Upper lobe of left lung (tissue), 6 donors: ENCODE measurements at regions not wholly inside any gene's neighbourhood (a gene's known extent, or its start where the extent isn't known, plus 50 kb on each side); places are given as distances from the start of the nearest gene placed in this dataset.

ENCODE experiments used
- ATAC-seq, 2 donors: fragments of 200-7000 bp; cut with Tn5 transposase; one replicate each; pipeline ENCODE4 v1.9.1; 2022; ENCODE audit warnings: mild to moderate bottlenecking in 2 of 2, moderate library complexity in 2 of 2; ENCODE audit not compliant: low FRiP score in 2 of 2
- DNase-seq, 2 donors: peaks; one replicate each; pipeline ENCODE4 v3.0.0-alpha.2; 2019 to 2020
- H3K27ac ChIP-seq, 4 donors: fragments of 200-600 bp; sonication (generic); one replicate each; pipeline ENCODE4 v1.5.1; 2016 to 2019
- H3K27me3 ChIP-seq, 4 donors: fragments of 200-600 bp; sonication (generic); one replicate each; pipeline ENCODE4 v1.5.1; 2017 to 2019
- H3K36me3 ChIP-seq, 4 donors: fragments of 200-600 bp; sonication (generic); one replicate each; pipeline ENCODE4 v1.5.1; 2016 to 2019
- H3K4me1 ChIP-seq, 4 donors: fragments of 200-600 bp; sonication (generic); one replicate each; pipeline ENCODE4 v1.5.1; 2018 to 2019
- H3K4me3 ChIP-seq, 4 donors: fragments of 200-600 bp; sonication (generic); one replicate each; pipeline ENCODE4 v1.5.1; 2017 to 2019; ENCODE audit warnings: mild to moderate bottlenecking in 2 of 4, moderate library complexity in 1 of 4
- H3K9me3 ChIP-seq, 4 donors: fragments of 200-600 bp; sonication (generic); one replicate each; pipeline ENCODE4 v1.5.1; 2018 to 2019
- CTCF ChIP-seq, 6 experiments: fragments of 450-650 bp in 4 of 6; fragments of 200-600 bp in 2 of 6; sonication (generic) in 2 of 6; IDR thresholded peaks; one replicate each; pipeline ENCODE4 v1.5.1; 2016 to 2019; ENCODE audit warnings: antibody characterized with exemption in 6 of 6
- EP300 ChIP-seq, 4 donors: sonication (generic); formaldehyde crosslinking; IDR thresholded peaks; one replicate each; pipeline ENCODE4 v1.5.1; 2017; ENCODE audit warnings: antibody characterized with exemption in 4 of 4, control low read depth in 2 of 4
- POLR2A ChIP-seq, 4 donors: fragments of 450-650 bp; IDR thresholded peaks; one replicate each; pipeline ENCODE4 v1.5.1; 2016 to 2017; ENCODE audit warnings: antibody characterized with exemption in 4 of 4, mild to moderate bottlenecking in 2 of 4
- POLR2AphosphoS5 ChIP-seq, 2 donors: sonication (generic); formaldehyde crosslinking; IDR thresholded peaks; one replicate each; pipeline ENCODE4 v1.5.1; 2017; ENCODE audit warnings: antibody characterized with exemption in 2 of 2
- WGBS, 2 donors: methylation state at CpG; one replicate each; pipeline ENCODE4 v1.1.5; 2017 to 2018; 5-methylcytosine and 5-hydroxymethylcytosine counted together
- donor health status: DM: no; HTN: no; CAD: no; lungs with moderate emphysema.
- donor health status: DM: no; HTN: yes; CAD: no; lungs with severe emphysema.

GRCh38 chr10:113434315-113434714 is 118.5 kb upstream of the HABP2 start:
- 74 to 87% methylated on average over 3 of the region's 3 CpGs for WGBS, 2 donors
- TF ChIP-seq POLR2AphosphoS5 (IDR thresholded peaks at IDR 0.05) (no peak), EP300 (IDR thresholded peaks at IDR 0.05) (no peak)

GRCh38 chr10:113434950-113435349 is 117.9 kb upstream of the HABP2 start:
- no peak overlapping the region for H3K4me3 ChIP-seq
- H3K4me1 ChIP-seq = no peaks in the 10 kb centered on the region
- H3K36me3 ChIP-seq = no peaks in the 10 kb centered on the region
- no peak overlapping the region for H3K27ac ChIP-seq
- no peak for DNase-seq
- no peaks in the 10 kb centered on the region for H3K27me3 ChIP-seq
- no peak for TF ChIP-seq CTCF (IDR thresholded peaks at IDR 0.05)
- TF ChIP-seq POLR2A (IDR thresholded peaks at IDR 0.05) = no peak
- no peak for TF ChIP-seq POLR2AphosphoS5 (IDR thresholded peaks at IDR 0.05)
- no peak for TF ChIP-seq EP300 (IDR thresholded peaks at IDR 0.05)
- WGBS, 2 donors = 89 to 97% methylated on average over 2 of the region's 2 CpGs
- no peaks in the 10 kb centered on the region for H3K9me3 ChIP-seq
- ATAC-seq = no peak

More at GRCh38 chr10:113434315-113434714, 118.5 kb upstream of the HABP2 start:
- H3K4me3 ChIP-seq = no peak overlapping the region
- no peak overlapping the region for H3K27ac ChIP-seq
- no peaks in the 10 kb centered on the region for H3K36me3 ChIP-seq
- no peaks in the 10 kb centered on the region for H3K9me3 ChIP-seq
- DNase-seq (no peak), ATAC-seq (no peak)
- no peaks in the 10 kb centered on the region for H3K27me3 ChIP-seq
- no peaks in the 10 kb centered on the region for H3K4me1 ChIP-seq

GRCh38 chr10:113435881-113436280 is 117.0 kb upstream of the HABP2 start:
- H3K9me3 ChIP-seq = no peaks in the 10 kb centered on the region
- H3K27me3 ChIP-seq = no peaks in the 10 kb centered on the region
- 81 to 100% methylated on average over 2 of the region's 2 CpGs for WGBS, 2 donors
- no peaks in the 10 kb centered on the region for H3K36me3 ChIP-seq
- DNase-seq (no peak), ATAC-seq (no peak)
- TF ChIP-seq EP300 (IDR thresholded peaks at IDR 0.05) (no peak), POLR2AphosphoS5 (IDR thresholded peaks at IDR 0.05) (no peak), POLR2A (IDR thresholded peaks at IDR 0.05) (no peak), CTCF (IDR thresholded peaks at IDR 0.05) (no peak)
- no peak overlapping the region for H3K27ac ChIP-seq
- H3K4me3 ChIP-seq = no peak overlapping the region
- H3K4me1 ChIP-seq = no peaks in the 10 kb centered on the region

DNA sequence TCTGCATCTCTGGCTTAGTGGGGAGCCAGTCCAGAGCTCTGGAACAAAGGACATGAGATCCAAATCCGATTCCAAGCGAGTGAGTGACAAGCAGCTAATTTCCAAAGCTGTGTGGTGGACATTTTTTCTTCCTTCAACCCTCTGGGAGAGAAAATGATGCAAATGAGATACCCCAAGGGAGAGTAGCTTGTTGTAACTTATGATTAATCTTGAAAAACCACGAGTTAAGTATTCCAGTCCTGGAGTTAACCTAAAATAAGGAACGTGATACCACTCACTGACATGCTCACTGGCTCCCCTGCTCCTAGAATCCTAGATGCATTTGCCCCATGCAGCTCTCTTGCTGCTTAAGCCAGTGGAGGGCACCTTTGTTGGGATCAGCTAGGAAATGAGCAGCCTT is 116.0 kb upstream of the HABP2 start:
- H3K4me1 ChIP-seq = no peaks in the 10 kb centered on the region
- no peaks in the 10 kb centered on the region for H3K36me3 ChIP-seq
- no peak for ATAC-seq
- no peaks in the 10 kb centered on the region for H3K9me3 ChIP-seq
- WGBS, 2 donors = 70 to 80% methylated on average over 4 of the region's 4 CpGs
- no peaks in the 10 kb centered on the region for H3K27me3 ChIP-seq
- no peak overlapping the region for H3K4me3 ChIP-seq
- DNase-seq = no peak
- TF ChIP-seq CTCF (IDR thresholded peaks at IDR 0.05) (no peak), EP300 (IDR thresholded peaks at IDR 0.05) (no peak), POLR2AphosphoS5 (IDR thresholded peaks at IDR 0.05) (no peak), POLR2A (IDR thresholded peaks at IDR 0.05) (no peak)
- no peak overlapping the region for H3K27ac ChIP-seq

DNA sequence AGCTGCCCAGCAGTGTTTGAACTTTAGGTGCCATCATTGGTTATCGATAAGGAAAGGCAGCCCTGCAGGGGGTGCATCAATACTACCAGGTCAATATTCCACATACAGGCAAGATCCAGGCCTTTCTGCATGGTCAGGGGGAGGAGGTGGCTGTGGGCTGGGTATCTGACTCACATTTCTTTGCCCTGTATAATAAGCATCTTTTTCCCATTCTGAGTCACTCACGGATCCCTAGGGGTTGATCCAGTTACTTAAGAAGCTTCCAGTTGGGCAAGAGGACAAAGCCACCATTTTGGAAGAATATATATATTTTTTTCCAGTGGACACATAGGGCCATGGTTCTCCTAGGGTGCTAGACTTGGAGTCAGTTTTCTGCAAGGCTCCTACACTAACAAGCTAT is 114.2 kb upstream of the HABP2 start:
- no peaks in the 10 kb centered on the region for H3K9me3 ChIP-seq
- WGBS, 2 donors = 90 to 91% methylated on average over 2 of the region's 2 CpGs
- no peak for ATAC-seq
- no peak overlapping the region for H3K4me3 ChIP-seq
- no peak for DNase-seq
- no peaks in the 10 kb centered on the region for H3K4me1 ChIP-seq
- no peak for TF ChIP-seq EP300 (IDR thresholded peaks at IDR 0.05)
- no peak for TF ChIP-seq POLR2AphosphoS5 (IDR thresholded peaks at IDR 0.05)
- TF ChIP-seq CTCF (IDR thresholded peaks at IDR 0.05) = no peak
- TF ChIP-seq POLR2A (IDR thresholded peaks at IDR 0.05) = no peak
- no peaks in the 10 kb centered on the region for H3K36me3 ChIP-seq
- H3K27ac ChIP-seq = no peak overlapping the region
- H3K27me3 ChIP-seq = no peaks in the 10 kb centered on the region
